Stimulated activated CD8-positive, alpha-beta memory T cell treated with anti-CD3 and anti-CD28 coated beads, Interleukin-7, amount 100 ng/mL, for 1 hour (primary cell): ENCODE measurements at regions not wholly inside any gene's neighbourhood (a gene's known extent, or its start where the extent isn't known, plus 50 kb on each side); places are given as distances from the start of the nearest gene placed in this dataset.
"Not testable (repeated sequence)": the region's sequence is repeated elsewhere in the genome, so short reads cannot be mapped to it uniquely, and the experiment has no call there.

Experiments used
- DNase-seq, 2 donors: peaks; one replicate each; pipeline ENCODE4 v3.0.0-alpha.2; 2020; ENCODE audit warnings: low read depth in 2 of 2

DNA sequence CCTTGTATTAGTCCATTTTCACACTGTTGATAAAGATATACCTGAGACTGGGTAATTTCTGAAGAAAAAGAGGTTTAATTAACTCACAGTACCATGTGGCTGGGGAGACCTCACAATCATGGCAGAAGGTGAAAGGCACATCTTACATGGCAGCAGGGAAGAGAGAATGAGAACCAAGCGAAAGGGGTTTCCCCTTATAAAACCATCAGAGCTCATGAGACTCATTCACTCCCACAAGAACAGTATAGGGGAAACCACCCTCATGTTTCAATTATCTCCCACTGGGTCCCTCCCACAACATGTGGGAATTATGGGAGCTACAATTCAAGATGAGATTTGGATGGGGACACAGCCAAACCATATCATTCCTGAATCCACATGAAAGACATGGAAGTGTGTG lies 169.4 kb upstream of the SFSWAP start:
- DNase-seq: not testable (repeated sequence)

DNA sequence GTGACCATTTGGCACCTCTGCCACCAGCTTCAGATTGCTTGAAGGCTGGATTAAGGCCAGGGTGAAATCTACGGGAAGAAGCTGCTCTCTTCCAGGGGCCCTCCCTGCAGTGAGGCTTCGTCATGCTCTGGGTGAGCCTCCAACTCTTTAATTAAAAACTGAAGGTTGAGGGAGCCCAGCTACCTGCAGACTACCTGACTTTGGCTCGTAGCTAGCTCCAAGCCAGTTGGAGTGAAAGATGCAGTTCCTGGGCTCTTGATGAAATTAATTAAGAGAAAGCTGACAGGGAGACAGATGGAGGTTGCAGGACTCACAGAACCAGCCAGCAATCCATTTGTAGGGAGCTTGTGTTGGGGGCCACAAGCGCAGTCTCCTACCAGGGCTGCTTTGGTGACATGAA lies 168.5 kb upstream of the SFSWAP start:
- no peak for DNase-seq

DNA sequence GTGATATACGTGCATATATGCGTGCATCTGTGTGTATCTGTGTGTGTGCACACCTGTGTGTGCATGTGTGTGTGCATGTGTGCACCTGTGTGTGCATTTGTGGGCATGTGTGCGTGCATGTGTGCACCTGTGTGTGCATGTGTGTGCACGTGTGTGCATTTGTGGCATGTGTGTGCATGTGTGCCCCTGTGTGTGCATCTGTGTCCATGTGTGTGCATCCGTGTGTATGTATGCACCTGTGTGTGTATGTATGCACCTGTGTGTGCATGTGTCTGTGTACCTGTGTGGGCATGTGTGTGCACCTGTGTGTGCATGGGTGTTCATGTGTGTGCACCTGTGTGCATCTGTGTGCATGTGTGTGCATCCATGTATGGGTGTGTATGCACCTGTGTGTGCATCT lies 167.8 kb upstream of the SFSWAP start:
- no peak for DNase-seq

DNA sequence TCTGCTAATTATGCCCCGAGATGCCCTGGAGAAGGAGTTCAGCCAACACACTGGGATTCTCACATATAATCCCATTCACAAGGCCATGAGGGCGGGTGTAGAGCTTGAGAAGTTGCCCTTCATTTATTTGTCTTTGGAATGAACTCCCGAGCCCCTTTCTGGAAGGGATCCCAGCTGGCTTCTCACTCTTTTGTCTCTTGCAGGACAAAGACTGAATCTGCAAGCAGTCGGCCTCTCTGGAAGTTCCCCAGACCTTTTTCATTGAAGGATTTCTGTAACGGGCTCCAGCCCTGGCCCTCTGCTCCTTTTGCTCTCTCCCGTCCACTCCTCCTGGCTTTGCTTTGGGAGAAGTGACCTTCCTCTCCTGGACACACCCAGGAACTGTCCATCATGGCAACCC lies 163.3 kb upstream of the SFSWAP start:
- DNase-seq: no peak

DNA sequence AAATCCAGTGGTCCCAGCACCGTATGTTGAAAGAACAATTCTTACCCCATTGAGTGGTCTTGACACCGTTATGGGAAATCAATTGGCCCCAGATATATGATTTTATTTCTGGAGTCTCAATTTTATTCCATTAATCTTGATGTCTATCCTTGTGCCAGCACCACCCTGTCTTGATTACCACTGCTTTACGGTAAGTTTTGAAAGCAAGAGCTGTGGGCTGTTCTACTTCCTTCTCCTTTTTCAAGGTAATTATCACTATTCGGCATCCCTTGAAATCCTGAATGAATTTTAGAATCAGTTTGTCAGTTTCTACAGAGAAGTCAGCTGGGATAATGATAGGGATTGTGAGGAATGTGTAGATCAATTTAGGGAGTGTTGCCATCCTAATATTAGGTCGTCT lies 160.8 kb upstream of the SFSWAP start:
- DNase-seq: no peak

DNA sequence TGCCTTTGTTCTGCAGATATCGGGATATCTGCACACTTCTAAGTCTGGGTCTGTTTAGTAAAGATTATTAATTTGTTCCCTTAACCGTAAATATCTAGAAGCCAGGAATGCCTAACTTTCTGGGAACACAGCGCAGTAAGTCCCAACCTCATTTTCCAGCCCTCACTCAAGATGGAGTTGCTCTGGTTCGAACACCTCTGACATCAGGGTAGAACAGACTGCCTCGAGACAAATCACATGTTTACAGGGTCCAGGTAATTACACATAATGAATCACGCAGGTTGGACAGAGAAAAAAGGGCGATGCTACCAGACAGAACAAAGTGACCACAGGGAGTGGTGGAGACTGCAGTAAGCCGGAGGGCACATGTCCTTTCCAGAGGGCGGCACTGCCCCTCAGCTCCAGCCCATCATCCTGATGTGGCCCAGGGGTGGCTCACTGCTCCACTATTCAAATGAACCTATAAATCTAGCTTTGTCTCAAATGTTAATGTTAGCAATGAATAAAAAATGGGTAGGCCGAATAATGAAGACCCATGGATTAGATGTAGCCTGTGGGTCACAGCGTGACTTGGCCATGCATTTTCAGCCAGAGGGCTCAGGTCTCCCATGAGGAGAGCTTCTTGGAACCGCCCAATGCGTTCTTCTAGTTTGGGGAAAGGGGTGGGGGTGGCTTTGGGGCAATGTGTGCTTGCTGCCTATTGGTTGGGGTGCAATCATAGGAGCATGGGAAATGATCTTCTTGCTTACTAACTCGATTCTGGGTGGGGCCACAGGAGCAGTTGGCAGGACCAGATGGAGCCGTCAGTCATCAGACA lies 159.0 kb upstream of the SFSWAP start:
- DNase-seq: no peak

DNA sequence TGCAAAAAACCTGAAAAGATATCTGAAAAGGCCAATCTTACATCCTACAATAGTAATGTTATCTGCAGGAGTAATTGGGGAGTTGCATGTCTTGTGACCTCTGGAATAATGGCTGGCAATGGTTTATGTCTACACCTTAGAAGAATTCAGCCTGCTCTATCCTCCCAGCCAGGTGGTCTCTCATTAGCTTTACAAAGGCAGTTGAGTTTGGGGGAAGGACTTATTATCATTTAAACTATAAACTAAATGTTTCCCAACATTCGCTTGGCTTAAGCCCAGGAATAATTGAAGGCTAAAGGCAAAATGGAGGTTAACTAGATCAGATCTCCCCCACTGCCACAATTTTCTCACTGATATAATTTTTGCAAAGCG lies 158.4 kb upstream of the SFSWAP start:
- no peak for DNase-seq

DNA sequence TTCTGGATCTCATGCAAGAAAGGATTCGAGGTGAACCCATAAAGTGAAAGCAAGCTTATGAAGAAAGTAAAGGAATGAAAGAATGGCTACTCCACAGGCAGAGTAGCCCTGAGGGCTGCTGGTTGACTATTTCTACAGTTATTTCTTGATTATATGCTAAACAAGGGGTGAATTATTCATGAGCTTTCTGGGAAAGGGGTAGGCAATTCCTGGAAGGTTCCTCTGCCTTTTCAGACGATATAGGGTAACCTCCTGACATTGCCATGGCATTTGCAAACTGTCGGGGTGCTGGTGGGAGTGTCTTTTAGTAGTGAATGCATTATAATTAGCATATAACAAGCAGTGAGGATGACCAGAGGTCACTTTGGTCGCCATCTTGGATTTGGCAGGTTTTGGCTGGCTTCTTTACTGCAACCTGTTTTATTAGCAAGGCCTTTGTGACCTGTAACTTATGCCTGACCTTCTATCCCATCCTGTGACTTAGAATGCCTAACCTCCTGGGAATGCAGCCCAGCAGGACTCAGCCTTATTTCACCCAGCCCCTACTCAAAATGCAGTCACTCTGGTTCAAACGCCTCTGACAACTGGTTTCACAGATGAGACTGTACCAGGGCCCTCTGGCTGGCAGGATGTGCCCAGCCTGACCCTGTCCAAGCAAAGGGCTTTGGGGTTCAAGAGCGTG lies 157.7 kb upstream of the SFSWAP start:
- DNase-seq: no peak

DNA sequence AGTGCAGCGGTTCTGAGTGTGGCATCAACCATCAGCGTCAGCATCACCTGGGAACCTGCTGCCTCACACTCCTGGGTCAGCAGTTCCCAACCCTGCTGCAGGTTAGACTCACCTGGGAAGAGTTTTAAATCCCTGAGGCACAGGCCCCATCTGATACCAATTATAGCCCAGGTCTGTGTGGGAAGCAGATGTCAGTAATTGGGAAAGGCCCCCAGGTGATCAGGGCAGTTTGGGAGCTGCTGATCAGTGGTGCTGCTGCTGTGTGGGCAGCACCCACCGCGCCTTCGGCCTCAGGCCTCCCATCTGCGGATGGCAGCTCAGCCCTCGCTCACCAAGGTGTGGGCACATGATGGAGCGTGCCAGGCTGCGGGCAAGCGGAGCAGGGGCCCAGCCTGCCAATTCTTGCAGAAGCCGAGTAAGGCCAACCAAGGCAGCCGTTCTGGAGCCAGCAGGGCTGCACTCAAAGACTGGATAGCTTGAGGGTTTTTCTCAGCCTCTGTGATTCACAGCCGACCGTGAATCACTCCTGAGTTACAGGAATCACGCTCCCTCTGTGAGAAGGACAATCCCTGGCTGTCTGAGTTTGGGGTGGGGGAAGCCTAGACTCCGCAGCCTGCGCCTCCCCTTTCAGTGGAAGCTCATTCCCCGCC lies 155.6 kb upstream of the SFSWAP start:
- no peak for DNase-seq

DNA sequence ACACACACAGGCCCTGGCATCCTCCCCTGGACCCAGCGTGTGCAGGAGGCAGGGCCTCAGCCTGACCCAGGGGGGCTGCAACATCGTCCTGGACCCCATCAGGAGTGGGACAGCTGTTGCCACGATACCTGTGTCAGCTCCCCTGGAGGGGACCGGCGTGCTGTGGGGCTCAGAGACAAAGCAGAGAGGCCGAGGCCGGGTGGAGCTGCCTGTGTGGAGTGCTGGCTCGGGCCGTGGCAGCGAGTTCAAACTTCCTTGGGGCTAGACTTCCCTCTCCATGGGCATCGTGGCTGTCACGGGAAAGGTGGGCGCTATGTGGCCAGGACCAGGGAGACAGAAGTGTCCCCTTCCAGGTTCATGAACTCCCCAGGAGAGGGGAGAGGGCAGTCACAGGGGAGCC lies 155.0 kb upstream of the SFSWAP start:
- DNase-seq: no peak

DNA sequence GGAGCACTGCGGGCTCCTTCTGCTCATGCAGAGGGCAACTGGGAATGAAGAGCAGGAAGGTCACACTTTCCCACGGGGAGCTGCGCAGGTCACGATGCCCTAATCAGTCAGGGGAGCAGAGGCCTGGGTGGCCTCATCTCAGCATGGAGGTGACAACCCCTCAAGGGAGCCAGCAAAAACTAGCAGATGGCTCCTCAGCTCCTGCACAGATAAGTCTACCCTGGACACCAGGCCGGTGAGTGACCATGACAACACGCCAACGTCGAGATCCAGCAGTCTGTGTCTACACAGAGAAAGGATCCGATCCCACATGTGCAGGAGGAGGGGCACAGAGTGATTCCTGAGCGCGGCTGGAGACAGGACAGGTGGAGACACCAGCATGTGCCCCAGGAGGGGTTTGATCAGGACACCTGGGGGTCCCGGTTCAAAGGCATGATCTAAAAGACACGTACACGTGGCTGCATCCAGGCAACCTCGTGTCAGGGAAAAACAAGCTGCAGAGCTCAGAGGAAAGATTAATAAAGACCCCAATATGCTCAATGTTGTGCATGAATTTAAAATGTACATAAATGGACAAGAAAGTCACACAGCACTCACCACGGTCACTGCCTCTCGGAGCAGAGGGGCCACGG lies 153.7 kb upstream of the SFSWAP start:
- no peak for DNase-seq

DNA sequence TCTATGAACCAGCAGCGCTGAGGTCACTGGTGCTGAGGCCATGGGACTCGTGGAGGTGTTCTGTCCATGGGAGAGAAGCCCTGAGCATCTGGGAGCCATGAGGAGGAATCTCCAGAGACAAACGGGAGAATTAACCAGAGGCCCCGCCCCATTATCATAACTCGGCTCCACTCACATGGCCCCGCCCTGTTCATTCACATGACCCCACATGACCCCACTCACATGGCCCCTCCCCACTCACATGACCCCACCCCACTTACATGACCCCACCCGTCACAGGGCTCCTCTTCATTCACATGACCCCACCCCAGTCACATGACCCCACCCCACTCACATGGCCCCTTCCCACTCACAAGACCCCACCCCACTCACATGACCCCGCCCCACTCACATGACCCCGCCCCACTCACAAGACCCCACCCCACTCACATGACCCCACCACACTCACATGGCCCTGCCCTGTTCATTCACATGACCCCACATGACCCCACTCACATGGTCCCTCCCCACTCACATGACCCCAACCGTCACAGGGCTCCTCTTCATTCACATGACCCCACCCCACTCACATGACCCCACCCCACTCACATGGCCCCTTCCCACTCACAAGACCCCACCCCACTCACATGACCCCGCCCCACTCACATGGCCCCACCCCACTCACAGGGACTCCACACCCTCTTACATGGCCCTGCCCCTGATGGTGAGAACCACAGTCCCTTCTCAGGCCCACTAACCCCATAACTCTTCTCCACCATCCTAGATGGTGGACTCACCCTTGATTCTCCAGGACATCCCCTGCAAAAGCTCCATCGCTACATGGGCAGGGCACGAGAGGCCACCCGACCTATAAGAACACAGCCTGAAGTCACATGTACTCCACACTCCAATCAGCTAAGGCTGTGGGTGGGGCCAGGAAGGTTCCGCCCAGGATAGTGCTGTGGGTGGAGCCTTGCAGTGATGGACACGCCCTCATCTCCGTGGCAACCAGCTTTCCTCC lies 151.1 kb upstream of the SFSWAP start:
- DNase-seq: no peak

DNA sequence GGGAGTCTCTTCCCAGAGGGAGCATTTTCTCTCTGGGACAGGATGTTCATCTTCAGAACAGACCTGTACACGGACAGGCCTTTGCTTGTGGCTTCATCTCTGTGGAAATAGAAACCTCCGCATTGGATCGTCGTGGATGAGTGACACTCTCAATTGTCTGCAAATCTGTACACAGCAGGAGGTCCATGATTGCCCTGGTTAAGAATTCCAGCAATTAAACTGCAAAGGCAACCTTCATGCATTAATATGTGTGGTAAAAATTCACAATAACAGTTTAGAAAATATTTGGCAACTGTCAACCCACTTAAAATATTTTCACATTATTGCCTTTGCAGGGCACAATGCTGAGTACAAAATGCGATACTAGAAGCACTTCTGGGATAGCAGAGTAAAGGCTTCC lies 149.8 kb upstream of the SFSWAP start:
- no peak for DNase-seq

DNA sequence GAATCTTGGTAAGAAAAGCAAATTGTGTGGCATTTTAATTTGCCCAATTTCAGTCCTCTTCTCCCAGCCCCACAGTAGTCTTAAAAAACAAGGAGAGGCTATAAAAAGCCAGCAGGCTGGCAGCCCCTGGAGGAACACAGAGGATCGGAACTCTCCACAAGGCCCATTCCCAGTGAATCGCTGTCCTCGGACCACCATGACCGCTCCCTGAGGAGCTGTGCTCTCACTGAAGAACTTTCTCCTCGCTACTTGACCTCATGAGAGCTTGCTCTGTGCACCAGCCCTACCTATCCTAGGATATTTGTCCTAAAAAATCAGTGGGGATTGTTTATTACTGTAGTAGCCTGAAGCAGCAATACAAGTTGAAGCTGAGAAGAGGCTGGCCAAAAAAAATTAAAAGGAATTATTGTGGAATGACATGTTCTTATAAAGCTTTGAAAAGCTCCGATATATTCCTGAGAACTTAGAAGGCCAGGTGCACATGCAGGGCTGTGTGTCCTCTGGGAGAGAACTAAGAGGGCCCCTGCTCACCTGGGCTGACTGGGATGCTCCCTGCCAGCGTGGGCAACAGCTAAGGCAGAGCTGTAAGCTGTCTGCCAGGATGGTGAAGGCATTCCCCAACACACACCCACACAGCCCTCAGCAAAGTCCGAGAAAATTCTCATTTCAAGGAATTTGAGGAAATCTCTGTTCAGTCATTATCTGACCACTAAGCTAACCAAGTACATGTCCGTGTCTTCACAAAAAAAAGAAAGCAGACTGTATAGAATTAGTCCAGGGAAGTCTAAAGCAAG lies 148.8 kb upstream of the SFSWAP start:
- no peak for DNase-seq

DNA sequence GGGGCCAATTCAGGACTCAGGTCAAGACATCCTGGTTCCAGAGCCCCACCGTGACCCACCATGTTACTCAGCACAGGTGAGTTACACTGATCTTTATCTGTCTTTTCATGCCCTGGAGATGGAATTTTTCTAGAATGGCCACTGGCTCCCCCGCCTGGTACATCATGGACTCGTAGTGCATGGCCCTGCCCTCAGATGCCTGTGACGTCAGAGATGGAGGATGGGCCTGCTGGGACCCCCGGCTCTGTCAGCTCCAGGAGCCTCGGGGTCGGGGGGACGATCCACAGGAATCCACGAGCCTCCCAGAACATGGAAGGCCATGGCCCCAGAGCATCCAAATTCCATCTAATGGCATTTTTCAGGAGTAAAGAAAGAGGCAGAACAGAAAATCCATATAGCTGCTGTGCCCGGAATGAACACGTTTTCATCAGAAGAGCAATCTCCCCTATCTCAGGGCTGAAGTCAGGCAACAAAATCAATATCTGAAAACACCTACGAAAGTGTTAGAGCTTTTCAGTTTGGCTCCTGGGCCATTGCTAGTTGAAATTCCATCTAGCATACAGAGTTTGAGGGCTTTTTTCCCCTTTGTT lies 146.7 kb upstream of the SFSWAP start:
- not testable (repeated sequence) for DNase-seq

DNA sequence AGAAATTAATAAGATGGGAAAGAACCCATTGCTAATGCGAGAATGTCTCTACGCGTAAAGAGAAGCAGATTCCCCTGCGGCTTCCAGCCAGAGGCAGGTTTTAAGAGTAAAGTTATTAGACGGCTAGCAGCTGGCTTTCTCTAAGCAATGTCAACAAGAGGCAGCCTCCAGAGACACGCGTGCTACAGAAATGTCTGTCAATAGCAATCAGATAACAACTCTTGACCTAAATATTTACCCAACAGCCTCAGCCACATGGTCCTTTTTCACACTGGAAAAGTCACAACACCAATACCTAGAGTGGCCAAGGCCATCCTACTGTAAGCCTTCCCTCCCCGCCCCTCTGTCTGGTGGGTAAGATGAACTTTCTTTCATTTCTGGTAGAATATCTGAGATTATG lies 146.0 kb upstream of the SFSWAP start:
- DNase-seq: no peak

DNA sequence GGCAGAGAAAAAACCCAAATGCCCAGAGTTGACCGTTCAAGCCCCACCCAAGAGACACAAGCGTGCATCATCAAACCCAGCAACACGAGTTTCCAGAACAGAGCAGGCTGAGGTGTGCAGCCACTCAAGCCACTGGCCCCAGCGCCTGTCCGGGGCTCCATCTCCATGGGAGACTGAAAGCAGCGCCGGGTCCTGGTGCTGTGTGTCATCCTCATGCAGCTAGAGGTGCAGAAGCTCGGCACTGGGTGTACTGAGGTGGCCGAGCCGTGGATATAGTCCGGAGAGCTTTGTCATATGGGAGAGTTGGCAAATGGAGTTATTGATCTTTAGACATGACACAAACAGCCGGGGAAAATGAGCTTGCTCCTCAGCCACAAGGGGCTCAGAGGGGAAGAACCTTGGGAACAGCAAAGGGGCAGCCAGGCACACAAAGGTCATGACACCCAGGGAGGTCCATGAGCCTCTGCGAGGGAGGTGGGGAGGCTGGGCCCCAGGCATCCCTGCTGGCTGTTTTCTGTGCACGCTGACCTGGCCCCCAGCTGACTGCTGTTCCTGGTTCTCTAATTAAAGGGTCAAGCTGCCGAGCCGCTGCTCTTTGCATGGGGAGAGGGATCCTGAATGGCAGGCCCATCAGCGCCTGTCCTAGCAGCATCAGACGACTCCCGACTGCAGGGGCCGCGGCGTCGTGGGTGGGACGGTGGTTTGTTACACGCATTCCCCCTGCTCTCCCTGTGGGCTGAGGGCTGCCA lies 145.4 kb upstream of the SFSWAP start:
- no peak for DNase-seq

DNA sequence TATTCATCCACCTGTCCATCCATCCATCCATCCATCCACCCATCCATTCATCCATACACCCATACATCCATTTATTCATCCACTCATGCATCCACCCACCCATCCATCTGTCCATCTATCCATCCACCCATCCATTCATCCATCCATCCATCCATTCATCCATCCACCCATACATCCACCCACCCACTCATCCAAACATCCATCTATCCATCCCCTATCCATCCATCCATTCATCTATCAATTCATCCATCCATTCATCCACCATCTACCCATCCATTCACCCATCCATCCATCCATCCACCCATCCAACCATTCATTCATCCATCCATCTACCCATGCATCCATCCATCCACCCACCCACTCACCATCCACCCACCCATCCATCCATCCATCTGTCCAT lies 142.6 kb upstream of the SFSWAP start:
- no peak for DNase-seq

DNA sequence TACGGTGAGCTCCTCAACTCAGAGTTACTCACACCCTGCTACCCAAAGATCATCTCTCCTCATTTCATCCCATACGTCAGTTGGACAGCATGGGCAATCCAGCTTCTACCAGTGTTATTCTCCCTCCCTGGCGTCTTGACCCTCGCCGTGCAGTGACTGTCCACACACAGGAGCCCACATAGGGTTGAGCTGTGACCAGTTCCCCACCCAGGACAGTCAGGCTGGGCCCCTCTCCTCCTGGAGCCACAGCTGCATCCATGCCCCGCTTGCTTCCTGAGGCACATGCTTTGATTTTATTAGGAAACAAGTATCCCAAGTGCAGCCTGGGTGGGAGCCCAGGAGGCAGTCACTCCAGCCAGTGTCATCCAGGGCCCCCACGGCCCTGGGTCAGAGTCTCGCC lies 140.3 kb upstream of the SFSWAP start:
- DNase-seq: no peak
